HG02973 (cell line): ENCODE measurements at regions not wholly inside any gene's neighbourhood (a gene's known extent, or its start where the extent isn't known, plus 50 kb on each side); places are given as distances from the start of the nearest gene placed in this dataset.

ENCODE experiments used
- ATAC-seq: cut with Tn5 transposase; IDR thresholded peaks from one replicate; pipeline ENCODE4 v1.9.1; 2021; ENCODE audit warnings: moderate library complexity; ENCODE audit not compliant: unreplicated experiment

DNA sequence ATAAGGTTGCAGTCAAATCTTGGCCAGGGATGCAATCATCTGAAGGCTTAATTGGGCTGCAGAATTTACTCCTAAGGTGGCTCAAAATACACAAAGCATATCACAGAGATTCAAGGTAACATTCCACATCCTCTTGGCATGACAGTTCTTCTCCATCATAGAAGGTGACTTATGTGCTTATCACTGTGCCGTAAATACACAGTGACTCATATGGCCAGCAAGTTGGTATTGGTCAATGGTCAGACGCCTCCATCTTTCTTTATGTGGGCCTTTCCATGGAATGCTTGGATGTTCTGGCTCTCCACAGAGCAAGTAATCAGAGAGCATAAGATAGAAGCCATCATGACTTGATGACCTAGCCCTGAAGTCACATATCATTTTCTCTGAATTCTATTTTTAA, 168.8 kb upstream of the ST8SIA2 start:
- ATAC-seq, result no peak

DNA sequence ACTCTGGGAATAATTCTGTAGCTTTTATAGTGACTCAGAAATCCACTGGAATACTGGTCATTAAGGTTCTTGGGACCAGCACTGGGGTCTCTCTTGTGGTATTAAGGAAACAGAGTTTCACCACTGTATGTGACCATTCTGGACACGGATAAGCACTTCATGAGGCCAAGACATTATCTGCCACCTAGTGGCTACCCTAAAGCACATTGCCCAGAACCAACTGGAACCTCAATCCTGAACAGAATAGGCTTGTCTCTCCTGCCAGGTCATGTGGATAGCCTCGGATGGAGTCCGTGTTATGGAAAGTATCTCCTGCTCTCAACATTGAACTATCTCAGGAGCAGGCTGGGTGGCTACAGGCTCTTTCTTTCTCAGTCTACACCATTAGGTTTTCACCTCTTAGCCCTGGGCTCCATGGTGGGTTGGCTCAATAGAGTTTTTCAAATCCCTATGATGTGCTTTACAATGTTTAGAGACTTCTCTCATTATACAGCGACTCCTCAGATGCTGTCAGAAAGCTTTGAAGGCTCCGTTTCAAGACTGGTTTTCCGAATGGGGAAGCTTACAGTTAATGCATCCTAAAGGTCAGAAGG, 167.6 kb upstream of the ST8SIA2 start:
- ATAC-seq, result peak; percentile 56

DNA sequence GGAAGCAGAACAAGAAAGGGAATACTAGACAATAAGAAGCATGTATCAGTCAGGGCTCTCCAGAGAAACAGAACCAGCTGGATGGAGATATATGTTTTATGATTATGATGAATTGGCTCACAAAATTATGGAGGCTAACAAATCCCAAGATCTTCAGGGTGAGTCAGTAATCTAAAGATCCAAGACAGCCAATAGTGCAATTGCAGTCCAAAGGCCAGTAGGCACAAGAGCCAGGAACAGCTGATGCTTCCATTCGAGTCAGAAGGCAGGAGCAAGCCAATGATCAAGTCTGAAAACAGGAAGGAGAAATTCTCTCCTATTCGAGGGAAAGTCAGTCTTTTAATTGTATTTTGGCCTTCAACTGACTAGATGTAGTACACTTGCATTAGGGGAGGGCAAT, 164.9 kb upstream of the ST8SIA2 start:
- no peak for ATAC-seq

DNA sequence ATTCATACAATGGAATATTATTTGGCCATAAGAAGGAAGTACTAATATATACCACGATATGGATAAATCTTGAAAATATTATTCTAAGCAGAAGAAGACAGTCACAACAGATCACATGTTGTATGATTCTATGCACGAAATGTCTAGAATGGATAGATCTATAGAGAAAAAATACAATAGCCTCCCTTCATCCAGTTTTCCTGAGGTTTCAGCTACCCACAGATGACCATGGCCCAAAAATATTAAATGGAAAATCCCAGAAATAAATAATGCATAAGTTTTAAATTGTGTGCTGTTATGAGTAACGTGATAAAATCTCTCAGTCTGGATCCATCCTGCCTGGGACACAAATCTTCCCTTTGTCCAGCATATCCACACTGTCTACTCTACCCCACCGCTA, 162.2 kb upstream of the ST8SIA2 start:
- ATAC-seq, result no peak

DNA sequence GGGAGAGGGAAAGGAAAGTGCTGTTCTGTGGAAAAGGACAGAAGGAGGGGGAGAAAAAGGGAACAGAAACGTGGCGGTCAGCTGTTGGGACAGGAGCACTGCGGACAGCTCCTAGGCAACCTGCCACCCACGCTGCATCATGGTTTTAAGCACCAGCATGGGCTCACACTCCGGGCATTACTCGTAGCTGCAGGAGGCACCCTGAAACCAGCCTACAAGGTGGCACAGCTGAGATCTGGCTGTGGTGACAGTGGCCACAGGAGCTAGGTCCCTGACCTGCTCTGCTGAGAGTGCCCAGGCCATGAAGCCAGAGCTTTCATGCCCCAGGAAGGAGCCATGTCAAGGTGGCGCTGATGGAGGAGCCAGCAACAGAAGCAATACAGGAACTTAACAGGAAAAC, 161.4 kb upstream of the ST8SIA2 start:
- no peak for ATAC-seq

DNA sequence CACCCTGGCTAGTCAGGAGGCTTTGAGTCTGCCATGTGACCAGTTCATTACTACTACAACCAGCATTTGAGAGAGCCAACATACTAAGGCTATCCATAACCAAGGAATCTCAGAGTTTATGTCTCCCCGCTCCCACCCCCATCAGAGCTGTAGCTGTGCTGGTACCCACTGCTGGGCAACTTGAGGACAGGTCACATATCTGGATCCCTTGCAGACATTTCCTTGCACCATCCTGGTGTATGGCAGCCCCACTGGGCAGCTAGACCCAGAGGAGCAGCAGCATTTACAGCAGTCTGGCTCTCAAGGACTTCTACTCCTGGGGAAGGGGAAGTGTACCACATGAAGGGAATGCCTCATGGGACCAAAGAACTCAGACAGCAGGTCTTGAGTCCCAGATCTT, 160.8 kb upstream of the ST8SIA2 start:
- ATAC-seq, result no peak

DNA sequence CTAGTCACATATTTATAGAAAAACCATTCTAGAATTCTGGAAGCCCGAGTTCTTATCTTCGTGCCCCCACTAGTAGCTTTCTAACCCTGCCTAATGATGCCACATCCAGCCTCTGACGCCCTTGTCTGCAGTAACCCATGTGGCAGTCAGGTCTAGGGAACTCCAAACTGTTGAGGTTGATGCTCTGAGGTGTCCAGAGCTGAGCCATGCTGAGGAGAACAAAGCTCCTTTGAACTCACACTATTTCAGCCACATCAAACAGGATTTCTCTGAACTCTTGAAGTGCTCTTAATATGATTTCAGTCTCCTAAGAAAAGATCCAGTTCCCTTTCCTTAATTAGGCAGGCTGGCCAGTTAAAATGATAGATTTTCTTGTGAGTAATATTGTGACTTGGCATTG, 150.5 kb upstream of the ST8SIA2 start:
- ATAC-seq, result no peak

DNA sequence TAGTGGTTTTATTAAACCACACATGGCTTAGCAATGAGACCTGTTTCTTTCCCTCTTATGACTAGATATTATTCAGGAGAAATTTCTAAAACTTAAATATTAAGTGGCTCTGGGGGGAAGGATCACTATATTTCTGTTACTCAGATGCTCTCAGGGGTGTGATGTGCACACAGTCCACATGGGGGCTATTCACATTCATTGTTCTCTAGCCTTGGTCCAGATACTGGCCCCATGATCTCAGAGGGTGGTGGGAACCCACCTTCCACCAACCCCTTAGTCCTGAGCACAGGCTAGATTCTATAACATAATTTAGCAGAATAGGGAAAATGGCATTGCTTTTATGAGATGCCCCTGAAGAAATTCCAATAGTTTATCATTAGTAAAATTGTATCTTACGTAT, 149.0 kb upstream of the ST8SIA2 start:
- ATAC-seq, result no peak

DNA sequence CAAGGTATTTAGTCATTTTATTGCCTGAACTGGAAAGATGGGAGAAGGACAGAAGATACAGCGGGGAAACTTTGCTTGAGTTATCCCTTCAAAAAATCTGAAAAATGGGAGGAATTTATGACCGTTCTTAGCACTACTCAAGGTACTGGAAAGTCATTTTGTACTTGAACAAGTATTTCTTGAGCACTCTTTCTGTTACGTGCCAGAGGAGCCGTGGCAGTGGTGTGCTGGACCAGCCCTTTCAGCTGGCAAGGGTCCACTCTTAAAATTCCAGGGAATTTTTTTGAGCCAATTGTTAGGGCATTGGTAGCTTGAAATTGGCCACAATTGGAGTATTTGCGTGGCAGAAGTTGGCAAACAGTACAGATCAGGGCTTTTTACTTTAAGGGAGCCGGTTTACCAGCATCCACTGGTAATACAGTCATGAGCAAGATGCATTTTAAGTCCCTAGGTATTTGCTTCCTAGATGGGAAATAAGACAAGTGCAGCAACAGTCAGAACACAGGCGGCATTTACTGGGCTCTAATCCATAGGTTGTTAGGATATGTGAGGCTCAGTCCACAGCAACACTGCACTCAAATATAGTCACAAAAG, 145.9 kb upstream of the ST8SIA2 start:
- no peak for ATAC-seq

DNA sequence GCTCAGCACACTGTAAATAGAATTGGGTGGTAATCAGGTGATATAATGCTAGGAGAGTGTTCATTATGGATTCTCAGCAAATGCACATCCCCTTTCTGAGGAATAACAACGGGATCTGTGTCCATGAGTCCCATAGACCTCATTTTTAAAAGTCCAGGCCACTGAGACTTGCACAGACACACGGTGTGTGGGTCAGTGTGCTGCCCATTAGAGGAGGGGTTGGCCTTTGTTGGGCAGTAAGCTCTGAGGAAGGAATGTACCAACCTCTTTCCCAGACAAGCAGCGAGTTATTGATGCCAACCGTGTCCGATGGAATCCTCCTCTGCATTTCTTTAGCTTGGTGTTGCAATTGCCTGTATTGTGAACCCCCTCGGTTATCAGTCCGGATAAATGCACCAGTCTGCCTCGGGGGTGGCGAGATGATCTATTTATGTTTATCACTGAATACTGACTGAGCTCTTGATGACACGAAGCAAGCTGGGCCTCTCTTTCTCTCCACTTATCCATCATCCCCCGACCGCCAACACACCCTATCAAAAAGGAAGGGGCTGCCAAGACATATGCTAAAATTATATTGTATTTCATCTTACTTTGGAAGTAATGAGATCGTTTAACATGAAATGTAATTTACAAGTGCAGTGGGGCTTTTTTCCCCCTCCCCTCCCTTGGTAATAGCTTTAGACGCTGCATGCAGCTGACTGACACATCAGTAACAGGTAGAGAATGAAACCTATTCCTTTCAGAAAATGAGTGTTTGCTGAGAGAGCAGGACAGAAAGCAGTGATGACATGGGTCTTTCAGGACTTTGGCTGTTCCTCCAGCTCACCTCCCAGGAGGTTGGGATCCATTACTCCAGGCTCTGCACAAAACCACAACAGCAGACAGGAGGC, 126.6 kb upstream of the ST8SIA2 start:
- ATAC-seq, result no peak

DNA sequence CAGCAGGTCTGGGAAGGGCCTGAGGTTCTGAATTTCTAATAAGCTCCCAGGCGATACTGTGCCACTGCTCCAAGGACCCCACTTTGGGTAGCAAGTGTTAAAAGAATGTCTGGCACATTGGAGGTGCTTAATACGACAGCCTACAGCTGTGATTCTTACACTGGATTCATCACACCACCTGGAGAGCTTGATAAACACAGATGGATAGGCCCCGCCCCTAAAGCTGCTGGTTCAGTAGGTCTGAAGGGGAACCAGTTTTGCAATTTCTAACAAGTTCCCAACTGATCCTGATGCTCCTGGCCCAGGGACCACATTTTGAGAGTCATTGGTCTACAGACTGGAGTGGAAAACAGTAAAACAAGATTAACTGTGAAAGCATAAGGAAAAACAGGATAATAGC, 124.8 kb upstream of the ST8SIA2 start:
- ATAC-seq, result no peak

DNA sequence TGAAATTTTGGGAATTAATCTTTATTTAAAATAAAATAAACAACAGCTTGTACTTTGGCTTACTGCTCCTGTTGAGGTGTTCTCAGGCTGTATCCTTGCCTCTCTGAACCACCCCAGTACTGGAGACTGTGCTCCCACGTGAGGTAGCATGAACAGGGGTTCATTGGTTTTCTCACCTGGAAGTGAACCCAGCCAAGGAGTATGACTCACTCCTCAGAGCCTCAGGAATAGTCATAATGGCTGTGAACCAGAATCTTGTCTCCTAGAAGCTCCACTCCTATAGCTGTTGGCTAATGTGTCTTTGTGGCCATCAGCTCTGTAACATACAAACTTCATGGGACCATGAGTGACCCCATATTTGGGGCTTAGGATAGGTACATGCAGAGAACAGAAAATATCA, 122.5 kb upstream of the ST8SIA2 start:
- no peak for ATAC-seq

DNA sequence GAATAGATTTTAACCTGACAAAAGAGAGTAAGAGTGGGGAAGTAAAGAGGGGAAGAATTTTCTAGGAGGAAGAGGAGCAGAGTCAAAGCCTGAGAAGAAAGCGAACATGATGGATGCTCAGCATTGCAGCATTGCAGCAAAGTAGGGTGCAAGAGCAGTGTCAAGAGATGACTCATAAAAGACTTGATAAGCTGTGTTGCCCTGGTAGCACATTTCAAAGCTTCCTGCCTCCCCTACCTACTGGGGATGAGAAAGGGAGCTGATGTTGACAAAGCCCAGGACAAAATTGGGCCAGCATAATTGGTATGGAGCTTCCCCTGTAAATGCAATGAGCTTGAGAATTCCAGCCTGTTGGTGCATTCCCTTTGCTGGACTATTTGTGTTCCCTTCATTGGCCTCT, 121.6 kb upstream of the ST8SIA2 start:
- no peak for ATAC-seq

DNA sequence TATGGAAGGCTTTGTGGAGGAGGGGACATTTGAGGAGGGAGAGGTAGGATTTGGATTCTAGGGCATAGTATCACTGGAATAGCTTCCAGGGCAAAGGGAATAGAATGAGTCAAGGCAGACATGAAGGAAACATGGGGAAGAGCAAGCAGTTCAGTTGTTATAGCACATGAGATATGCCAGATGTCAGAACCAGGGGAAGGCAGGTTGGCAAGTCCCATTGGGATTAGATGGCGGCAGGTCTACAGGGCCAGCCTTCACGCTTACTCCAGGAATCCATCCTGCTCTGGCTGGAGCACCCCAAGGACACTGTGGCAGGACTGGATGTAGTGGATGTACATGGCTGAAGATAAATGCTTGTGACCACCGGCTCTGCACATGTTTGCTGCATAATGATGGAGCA, 120.4 kb upstream of the ST8SIA2 start:
- no peak for ATAC-seq

DNA sequence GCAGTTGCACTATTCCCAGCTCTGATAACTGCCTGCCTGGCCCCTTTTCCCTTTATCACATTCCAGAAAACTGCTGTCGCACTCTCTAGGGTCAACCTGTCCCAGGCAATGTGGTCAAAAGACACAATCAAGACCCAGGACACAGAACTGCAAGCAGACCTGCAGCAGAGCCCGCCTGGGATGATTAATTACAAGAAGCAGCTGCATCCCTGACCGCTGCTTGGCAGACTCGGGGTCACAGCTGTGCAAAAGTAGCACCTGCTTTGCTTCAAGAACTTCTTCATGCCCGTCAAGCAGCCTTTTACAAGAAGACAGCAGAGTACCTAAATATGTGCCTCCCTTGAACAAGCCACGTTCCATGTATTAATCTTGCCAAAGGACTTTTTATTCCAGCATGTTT, 120.0 kb upstream of the ST8SIA2 start:
- ATAC-seq, result no peak

DNA sequence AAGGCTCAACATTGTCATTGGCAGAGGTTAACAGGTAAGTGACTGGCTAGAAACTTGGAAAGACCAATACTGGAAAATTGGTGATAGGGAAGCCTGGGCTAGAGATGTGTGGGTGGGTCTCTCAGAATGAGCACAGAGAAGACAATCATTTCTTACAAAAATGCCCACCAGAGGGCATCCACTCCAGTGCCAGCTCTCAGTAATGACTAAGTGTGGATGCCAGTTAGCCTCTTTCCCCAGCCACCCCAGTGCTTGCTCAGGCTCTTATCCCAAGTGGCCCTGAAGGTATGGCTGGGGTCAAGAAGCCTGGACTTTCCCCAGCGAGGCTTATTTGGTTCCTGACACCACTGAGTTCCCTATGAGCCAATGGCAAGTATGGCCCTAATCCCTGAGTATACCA, 115.9 kb upstream of the ST8SIA2 start:
- ATAC-seq, result no peak

DNA sequence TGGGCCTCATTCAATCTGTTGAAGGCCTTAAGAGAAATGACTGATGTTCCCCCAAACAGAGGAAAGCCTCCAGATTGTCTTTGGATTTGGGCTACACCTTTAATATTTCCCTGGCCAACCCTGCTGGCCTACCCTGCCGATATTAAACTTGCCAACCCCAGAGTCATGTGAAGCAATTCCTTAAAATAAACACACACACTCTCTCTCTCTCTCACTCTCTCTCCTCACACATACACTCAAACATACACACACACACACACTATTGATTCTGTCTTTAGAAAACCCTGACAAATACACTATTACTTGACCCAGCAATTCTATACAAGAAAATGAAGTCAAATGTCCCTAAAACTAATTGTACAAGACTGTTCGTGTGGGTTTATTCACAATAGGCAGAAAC, 109.9 kb upstream of the ST8SIA2 start:
- no peak for ATAC-seq

DNA sequence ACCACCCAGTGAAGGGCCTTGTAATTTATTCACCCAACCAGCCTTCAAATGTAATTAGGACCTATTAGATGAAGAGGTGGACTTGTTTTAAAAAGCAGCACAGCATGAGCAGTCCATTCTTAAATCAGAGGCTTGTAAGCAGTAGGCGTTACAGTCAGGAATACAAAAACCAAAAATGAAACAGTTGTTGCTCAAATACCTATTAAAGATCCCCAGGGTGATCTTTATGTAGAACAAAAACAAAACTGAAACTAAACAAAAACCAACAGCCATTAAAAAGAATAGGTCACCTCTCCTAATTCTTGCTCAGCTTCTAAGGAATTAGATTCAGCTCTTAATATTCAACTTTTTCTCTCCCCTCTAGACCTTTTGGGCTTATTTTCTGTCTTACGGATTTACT, 104.9 kb upstream of the ST8SIA2 start:
- peak; percentile 92 for ATAC-seq

DNA sequence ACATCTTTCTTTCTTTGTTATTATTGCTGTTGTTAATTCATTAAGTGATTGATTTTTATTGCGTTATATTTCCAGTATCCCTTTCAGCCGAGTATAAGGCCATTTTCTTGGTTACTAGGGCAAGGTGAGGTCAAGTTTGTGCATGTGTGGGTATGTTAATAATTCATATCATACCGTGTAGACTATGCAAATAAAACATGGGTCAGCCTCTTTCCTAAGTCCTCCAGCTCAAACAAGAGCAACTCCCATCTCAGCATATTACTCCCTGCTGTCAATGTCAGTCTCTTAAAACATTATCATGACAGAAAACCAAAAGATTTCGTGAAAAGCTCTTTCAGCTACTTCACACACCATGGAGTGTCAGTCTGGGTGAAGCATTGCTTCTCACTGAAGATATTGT, 103.9 kb upstream of the ST8SIA2 start:
- ATAC-seq, result no peak

DNA sequence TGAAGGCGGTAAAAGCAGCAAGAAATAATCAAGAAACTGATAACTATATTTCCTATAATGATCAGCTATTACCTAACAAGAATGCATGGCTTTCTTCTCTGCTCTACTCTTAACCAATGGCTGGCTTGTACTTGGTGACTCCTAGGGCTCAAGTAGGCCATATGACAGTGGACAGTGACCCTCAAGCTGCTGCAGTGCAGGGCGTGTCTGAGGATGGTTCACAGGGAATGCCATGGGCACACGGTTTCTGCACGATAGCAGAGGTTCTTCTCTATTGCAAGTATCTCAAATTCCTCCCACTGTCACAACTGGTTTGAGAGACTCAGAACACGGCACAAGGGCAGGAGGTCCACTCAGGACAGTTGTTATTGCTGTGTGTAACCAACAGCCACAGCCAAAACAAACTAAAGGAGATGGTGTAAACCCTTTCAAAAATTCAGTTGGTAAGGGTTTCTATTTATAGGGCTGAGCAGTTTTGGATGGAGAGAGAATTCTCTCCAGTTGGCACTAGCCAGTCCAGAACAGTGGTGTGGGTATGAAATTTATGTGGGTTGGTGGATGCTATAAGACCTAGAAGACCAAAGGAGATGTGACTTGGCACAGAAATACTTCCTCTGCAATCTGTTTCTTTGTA, 103.2 kb upstream of the ST8SIA2 start:
- no peak for ATAC-seq

DNA sequence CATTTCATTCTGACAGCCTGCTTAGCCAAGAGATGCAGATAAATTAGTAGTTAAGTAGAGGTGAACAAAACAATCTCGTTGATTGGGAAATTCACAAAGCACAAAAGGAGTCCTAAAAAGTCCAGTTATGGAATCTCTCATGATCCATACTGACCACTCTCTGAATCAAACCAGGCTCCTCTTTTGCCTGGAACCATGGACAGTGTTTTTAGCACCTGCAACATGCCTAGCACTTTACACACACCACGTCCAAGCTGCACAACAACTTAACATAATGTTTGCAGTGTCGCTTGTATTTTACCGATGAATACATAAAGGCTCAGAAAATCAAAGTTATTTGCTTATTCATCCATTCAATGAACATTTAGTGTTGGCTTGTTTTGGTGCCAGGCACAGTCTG, 101.8 kb upstream of the ST8SIA2 start:
- ATAC-seq, result no peak

DNA sequence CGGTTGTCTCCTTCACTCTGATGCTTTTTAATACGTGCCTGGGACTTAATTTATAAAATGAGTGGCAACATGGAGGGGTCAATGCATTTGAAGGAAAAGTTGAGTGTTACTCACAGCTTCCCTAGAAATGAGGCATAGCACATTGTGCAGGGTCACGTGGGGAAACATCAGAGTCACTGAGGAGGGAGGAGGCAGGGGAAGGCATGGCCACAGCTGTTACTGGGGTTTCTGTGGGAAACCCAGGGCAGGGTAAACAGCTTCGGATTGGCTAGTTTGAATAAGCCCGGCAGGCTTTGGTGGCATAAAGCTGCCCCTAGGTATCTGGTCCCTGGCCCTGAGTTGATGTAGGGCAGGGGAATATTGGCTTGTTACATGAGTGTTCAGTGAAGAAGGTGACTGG, 98.9 kb upstream of the ST8SIA2 start:
- no peak for ATAC-seq
